OCI-LY1 (cell line): ENCODE measurements at regions not wholly inside any gene's neighbourhood (a gene's known extent, or its start where the extent isn't known, plus 50 kb on each side); places are given as distances from the start of the nearest gene placed in this dataset.

Experiments
- H2AFZ ChIP-seq: fragments of 200-600 bp; sonication (generic), shearing (Covaris generic); 2 replicates; pipeline ENCODE4 v1.6.0; 2014; ENCODE audit warnings: antibody characterized with exemption, mild to moderate bottlenecking, low read length
- H3F3A ChIP-seq: fragments of 200-600 bp; sonication (generic), shearing (Covaris generic); 2 replicates; pipeline ENCODE4 v1.6.0; 2014; ENCODE audit warnings: mild to moderate bottlenecking, antibody characterized with exemption, low read length, moderate library complexity; ENCODE audit not compliant: insufficient read depth
- H3K27ac ChIP-seq: fragments of 200-600 bp; sonication (generic); 2 replicates; pipeline ENCODE4 v1.5.1; 2014; ENCODE audit warnings: low read length, mixed run types, mild to moderate bottlenecking, low read depth; ENCODE audit not compliant: poor library complexity, severe bottlenecking
- H3K27me3 ChIP-seq: fragments of 200-600 bp; sonication (generic); 2 replicates; pipeline ENCODE4 v1.6.0; 2014; ENCODE audit warnings: antibody characterized with exemption, mild to moderate bottlenecking, low read length, moderate library complexity; ENCODE audit not compliant: insufficient read depth
- H3K36me3 ChIP-seq: fragments of 200-600 bp; sonication (generic); 2 replicates; pipeline ENCODE4 v1.6.1; 2014; ENCODE audit warnings: mild to moderate bottlenecking, antibody characterized with exemption, low read length, moderate library complexity, mixed read lengths; ENCODE audit not compliant: insufficient read depth
- H3K4me1 ChIP-seq: fragments of 200-600 bp; sonication (generic); 2 replicates; pipeline ENCODE4 v1.5.1; 2014; ENCODE audit warnings: mild to moderate bottlenecking, low read length, moderate library complexity; ENCODE audit not compliant: insufficient read depth, severe bottlenecking
- H3K4me2 ChIP-seq: fragments of 200-600 bp; sonication (generic), shearing (Covaris generic); 2 replicates; pipeline ENCODE4 v1.6.1; 2014; ENCODE audit warnings: low read length
- H3K4me3 ChIP-seq: fragments of 200-600 bp; sonication (generic); 2 replicates; pipeline ENCODE4 v1.5.1; 2014; ENCODE audit warnings: low read length, low read depth, mild to moderate bottlenecking, mixed read lengths; ENCODE audit not compliant: poor library complexity, severe bottlenecking
- H3K79me2 ChIP-seq: fragments of 200-600 bp; shearing (Covaris generic); 2 replicates; pipeline ENCODE4 v1.6.1; 2016; ENCODE audit warnings: mixed run types, low read length, mixed read lengths; ENCODE audit not compliant: insufficient read depth
- H3K9ac ChIP-seq: fragments of 200-600 bp; sonication (generic), shearing (Covaris generic); 2 replicates; pipeline ENCODE4 v1.6.1; 2014; ENCODE audit warnings: mild to moderate bottlenecking, low read length, mixed read lengths
- H3K9me2 ChIP-seq: fragments of 200-600 bp; sonication (generic), shearing (Covaris generic); 2 replicates; pipeline ENCODE4 v1.6.1; 2014; ENCODE audit warnings: low read depth, mild to moderate bottlenecking, low read length, mixed read lengths
- H3K9me3 ChIP-seq: fragments of 200-600 bp; shearing (Covaris generic); 2 replicates; pipeline ENCODE4 v1.6.1; 2014; ENCODE audit warnings: low read length, mixed read lengths
- H4K20me1 ChIP-seq: fragments of 200-600 bp; sonication (generic), shearing (Covaris generic); 2 replicates; pipeline ENCODE4 v1.6.0; 2016; ENCODE audit warnings: mild to moderate bottlenecking, low read length; ENCODE audit not compliant: insufficient read depth
- EZH2 ChIP-seq: fragments of 200-600 bp; sonication (generic), shearing (Covaris generic); IDR thresholded peaks from 2 replicates; pipeline ENCODE4 v1.8.0; 2017; ENCODE audit warnings: borderline replicate concordance, mixed run types, mild to moderate bottlenecking, antibody characterized with exemption, low read length, moderate library complexity, mixed read lengths
- TF ChIP-seq, protein P1 (sequence below): fragments of 200-600 bp; sonication (generic), shearing (Covaris generic); IDR thresholded peaks from 2 replicates; pipeline ENCODE4 v1.5.1; 2017; ENCODE audit warnings: mild to moderate bottlenecking, antibody characterized with exemption, low read length, moderate library complexity, mixed read lengths

DNA sequence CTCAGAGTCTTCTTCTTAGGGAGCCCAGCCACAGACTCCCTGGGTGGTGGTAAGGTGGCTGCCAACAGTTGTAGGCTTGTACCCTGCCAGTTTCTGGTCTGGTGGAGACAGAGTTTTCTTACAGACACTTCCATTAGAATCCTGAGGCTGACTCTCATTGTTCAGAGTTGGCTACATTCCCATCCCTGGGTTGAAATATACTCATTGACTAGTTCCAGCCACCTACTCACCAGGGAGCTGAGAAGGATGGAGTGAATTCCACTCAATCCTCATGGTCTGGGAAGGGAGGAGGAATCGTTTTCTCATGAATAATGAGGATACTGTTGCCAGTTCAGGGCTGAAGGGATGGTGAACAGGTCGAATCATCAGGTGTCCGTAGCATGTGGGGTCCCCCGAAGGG lies 226.5 kb upstream of the PROK2 start:
- Histone ChIP-seq H3F3A (no peaks in the 10 kb centered on the region), H3K27ac (no peak overlapping the region), H3K9me2 (no peaks in the 10 kb centered on the region), H3K4me1 (no peaks in the 10 kb centered on the region), H4K20me1 (no peaks in the 10 kb centered on the region), H3K36me3 (no peaks in the 10 kb centered on the region), H3K9me3 (no peaks in the 10 kb centered on the region), H3K27me3 (no peaks in the 10 kb centered on the region; the same call in 1 of the 2 replicates), H3K4me2 (no peak overlapping the region), H2AFZ (no peak overlapping the region), H3K9ac (no peak overlapping the region), H3K4me3 (no peak overlapping the region), H3K79me2 (no peaks in the 10 kb centered on the region)
- TF ChIP-seq, protein P1, sequence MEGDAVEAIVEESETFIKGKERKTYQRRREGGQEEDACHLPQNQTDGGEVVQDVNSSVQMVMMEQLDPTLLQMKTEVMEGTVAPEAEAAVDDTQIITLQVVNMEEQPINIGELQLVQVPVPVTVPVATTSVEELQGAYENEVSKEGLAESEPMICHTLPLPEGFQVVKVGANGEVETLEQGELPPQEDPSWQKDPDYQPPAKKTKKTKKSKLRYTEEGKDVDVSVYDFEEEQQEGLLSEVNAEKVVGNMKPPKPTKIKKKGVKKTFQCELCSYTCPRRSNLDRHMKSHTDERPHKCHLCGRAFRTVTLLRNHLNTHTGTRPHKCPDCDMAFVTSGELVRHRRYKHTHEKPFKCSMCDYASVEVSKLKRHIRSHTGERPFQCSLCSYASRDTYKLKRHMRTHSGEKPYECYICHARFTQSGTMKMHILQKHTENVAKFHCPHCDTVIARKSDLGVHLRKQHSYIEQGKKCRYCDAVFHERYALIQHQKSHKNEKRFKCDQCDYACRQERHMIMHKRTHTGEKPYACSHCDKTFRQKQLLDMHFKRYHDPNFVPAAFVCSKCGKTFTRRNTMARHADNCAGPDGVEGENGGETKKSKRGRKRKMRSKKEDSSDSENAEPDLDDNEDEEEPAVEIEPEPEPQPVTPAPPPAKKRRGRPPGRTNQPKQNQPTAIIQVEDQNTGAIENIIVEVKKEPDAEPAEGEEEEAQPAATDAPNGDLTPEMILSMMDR: no peak
- no peak for TF ChIP-seq EZH2

DNA sequence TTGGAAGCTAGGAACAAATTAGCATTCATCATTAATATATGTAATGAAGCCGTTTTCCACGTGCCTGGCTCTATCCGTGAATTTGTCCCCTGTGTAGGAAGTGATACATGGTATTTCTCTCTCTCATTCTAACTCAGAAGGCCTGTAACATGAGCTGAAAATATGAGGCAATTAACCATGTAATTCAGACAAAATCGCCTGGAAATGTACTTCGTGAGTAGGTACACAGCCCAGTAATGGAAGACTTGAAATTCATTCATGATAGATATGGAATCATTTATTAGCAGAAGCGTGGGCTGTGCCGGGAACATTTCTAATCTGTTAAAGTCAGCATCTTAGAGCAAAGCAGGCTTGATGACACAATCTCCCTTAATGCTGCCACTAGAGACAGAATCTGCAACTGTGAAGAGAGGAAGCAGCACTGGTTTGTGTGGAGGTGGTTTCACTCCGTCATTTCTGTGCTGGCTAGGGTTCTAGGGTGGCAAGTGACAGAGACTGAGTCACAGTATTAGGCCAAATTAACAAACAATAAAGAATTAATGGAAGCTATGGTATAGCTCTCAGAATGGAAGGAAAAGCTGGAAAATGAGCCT lies 225.0 kb upstream of the PROK2 start:
- H3K9ac ChIP-seq: no peak overlapping the region
- H4K20me1 ChIP-seq: no peaks in the 10 kb centered on the region
- no peak overlapping the region for H3K4me3 ChIP-seq
- no peaks in the 10 kb centered on the region for H3K79me2 ChIP-seq
- no peak overlapping the region for H3K27ac ChIP-seq
- H3K36me3 ChIP-seq: no peaks in the 10 kb centered on the region
- H3K4me1 ChIP-seq: no peaks in the 10 kb centered on the region
- H3K27me3 ChIP-seq: no peaks in the 10 kb centered on the region; the same call in 1 of the 2 replicates
- H3K4me2 ChIP-seq: no peak overlapping the region
- no peaks in the 10 kb centered on the region for H3K9me2 ChIP-seq
- no peak overlapping the region for H2AFZ ChIP-seq
- no peaks in the 10 kb centered on the region for H3K9me3 ChIP-seq
- no peaks in the 10 kb centered on the region for H3F3A ChIP-seq
- TF ChIP-seq EZH2: no peak
- TF ChIP-seq, protein P1: no peak

DNA sequence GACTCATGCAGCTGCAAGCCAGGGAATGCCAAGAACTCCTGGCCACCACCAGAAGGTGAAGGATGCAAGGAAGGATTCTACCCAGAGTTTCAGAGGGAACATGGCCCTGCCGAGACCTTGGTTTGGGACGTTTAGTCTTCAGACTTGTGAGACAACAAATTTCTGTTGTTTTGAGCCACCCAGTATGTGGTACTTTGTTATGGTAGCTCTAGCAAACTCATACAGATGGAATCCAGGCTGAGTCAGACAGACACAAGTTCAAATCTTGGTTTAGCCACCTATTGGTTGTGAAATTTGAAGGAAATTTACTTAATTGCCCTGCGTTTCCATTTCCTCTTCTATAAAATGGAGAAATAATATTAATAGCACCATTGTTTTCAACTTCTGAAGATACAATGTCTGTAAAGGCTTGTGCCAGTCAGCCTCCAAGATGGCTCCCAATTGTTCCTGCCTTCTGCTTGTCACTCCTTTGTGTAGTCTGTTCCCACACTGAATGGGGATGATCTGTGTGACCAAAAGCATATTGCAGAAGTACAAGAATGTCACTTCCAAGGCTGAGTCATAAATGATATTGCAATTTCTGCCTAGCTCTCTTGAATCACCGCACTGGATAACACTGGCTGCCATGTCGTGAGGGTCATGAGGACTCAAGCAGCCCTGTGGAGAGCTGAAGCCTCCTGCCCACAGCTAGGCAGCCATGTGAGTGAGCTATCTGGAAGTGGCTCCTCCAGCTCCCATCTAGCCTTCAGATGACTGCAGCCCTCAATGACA lies 223.5 kb upstream of the PROK2 start:
- no peak overlapping the region for H3K27ac ChIP-seq
- H4K20me1 ChIP-seq: no peaks in the 10 kb centered on the region
- no peaks in the 10 kb centered on the region for H3F3A ChIP-seq
- H3K4me2 ChIP-seq: no peak overlapping the region
- H3K27me3 ChIP-seq: no peaks in the 10 kb centered on the region; the same call in 1 of the 2 replicates
- no peak overlapping the region for H2AFZ ChIP-seq
- no peaks in the 10 kb centered on the region for H3K9me2 ChIP-seq
- H3K9ac ChIP-seq: no peak overlapping the region
- TF ChIP-seq, protein P1: no peak
- no peak for TF ChIP-seq EZH2
- no peak overlapping the region for H3K4me3 ChIP-seq
- H3K9me3 ChIP-seq: no peaks in the 10 kb centered on the region
- no peaks in the 10 kb centered on the region for H3K36me3 ChIP-seq
- no peaks in the 10 kb centered on the region for H3K79me2 ChIP-seq
- no peaks in the 10 kb centered on the region for H3K4me1 ChIP-seq
